ENCODE measurements at regions not wholly inside any gene's neighbourhood (a gene's known extent, or its start where the extent isn't known, plus 50 kb on each side); places are given as distances from the start of the nearest gene placed in this dataset.

DNA sequence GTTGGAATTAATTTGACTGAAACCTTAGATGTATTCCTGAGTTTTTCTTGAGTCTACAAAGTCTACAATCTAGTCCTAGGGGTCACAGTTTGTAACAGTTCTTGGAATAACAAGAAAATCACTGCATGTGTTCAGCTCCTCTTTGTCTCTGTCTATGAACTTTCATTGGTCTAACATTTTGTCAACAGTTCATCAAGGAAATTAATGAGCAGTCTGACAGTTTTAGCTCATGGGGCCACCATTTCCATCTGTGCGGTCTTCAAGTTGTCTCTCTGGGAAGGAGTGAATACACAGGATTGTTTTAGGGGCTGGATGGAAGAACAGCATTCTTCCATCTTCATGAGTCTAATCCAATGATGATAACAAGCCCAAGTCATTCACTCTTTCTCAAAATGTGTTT lies 276.4 kb downstream of the TMEM167A start:
- no peak for TF ChIP-seq POLR2A (IDR thresholded peaks at IDR 0.05)
- TF ChIP-seq CTCF (IDR thresholded peaks at IDR 0.05), result no peak

Data from tibial nerve (tissue), 3 donors.